HG02884 (cell line): ENCODE measurements at regions not wholly inside any gene's neighbourhood (a gene's known extent, or its start where the extent isn't known, plus 50 kb on each side); places are given as distances from the start of the nearest gene placed in this dataset.
"Not testable (repeated sequence)": the region's sequence is repeated elsewhere in the genome, so short reads cannot be mapped to it uniquely, and the experiment has no call there.

Experiments used
- ATAC-seq: cut with Tn5 transposase; IDR thresholded peaks from one replicate; pipeline ENCODE4 v1.9.1; 2021; ENCODE audit warnings: mild to moderate bottlenecking, moderate library complexity; ENCODE audit not compliant: unreplicated experiment

DNA sequence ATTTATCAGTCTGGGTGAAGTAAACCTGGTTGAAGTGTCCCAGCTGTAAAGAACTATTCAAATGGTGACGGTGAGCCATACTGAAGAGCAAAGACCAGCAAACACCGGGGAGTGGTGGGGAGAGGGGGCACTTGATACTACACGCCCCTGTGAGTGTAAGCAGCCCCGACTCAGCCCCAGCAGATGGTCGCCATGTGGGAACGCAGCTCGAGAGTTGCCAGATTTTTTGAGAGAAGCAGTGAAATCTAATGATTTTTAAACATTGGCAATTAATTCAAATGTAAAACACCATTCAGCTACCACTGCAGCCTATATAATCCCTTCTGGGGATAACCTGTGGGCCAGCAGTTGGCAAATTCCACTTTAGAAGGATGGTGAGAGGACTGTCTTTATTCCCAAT is 1386.9 kb upstream of the WWC1 start:
- no peak for ATAC-seq

DNA sequence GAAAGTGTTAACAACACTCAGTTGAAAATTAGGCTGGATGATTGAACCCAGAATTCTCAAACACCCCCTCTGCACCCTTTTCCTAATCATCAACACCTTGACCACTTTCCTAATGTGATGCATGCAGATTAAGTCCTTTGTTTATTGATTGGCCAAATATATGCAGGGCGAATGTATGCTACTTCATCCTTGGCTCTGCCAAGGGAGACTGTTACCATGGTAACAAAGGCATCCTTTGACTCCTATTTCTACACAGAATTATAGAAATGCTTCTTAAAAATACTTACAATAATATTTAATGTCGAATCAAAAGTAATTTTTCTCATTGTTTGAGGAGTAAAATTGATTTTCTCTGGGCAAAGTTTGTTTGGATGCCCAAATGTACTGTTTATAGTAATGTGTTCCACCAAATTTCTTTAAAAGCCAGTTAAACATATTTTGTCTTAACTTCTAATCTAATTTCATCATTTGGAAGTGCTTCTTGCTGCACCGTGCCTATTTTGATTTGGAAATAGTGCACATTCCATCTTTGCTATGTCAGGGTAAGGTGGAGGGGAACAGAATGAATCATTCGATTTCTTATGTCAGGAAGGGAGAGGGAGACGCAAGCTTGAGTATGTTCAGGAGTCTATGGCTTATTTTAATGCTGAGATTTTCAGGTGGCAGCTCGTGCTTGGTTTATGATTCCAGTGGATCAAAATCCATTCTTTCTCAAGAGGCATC is 1384.3 kb upstream of the WWC1 start:
- ATAC-seq = no peak

DNA sequence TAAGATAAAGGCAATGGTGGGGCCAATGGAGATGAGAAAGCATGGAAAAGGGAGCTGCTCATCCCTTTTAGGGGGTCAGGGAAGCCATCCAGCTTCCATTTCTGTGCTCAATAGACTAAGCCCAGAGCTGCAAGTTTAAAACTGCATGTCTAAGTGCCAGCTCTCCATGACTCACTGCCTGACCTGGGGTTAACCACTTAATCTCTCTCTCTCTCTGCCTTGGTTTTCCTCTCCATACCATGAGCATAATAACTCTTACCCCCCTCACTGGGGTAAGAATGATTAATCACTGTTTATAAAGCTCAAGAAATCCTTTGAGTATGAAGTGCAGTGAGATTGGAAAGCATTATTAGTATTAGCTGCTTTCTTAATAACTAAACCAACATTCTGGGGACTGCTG is 1382.4 kb upstream of the WWC1 start:
- ATAC-seq = no peak

DNA sequence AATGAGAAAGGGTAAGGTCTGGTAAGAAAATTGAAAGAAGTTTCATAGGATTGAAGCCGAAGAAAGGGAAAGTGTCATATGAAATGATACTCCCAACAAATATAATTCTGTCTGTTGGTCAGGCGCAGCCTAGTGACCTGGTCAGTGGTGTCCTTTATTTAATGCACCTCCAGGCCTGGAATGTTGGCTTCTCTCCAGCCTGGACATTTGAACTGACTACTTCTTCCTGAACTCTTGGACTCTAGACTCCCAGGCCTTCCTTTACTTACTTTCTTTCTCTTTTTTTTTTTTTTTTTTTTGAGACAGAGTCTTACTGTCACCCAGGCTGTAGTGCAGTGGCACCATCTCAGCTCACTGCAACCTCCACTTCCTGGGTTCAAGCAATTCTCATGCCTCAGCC is 1381.5 kb upstream of the WWC1 start:
- ATAC-seq = no peak

DNA sequence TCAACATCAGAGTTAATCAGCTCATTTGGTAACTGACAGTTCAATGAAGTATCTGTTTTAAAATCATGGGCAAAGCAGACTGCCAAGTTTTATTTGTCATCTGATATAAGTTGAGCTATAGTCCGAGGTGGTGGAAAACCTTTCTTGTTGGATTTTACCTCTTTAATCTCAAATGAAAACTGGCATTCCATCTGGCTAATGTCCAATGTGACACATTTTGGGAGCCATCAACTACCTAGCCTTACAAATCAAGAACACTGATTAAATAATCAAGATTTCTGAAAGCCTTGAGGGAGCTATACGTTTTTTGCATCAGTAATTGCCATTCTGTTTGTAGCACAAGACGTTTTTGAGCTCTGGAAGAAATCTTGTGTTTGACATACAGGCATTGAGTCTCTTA is 1380.5 kb upstream of the WWC1 start:
- no peak for ATAC-seq

DNA sequence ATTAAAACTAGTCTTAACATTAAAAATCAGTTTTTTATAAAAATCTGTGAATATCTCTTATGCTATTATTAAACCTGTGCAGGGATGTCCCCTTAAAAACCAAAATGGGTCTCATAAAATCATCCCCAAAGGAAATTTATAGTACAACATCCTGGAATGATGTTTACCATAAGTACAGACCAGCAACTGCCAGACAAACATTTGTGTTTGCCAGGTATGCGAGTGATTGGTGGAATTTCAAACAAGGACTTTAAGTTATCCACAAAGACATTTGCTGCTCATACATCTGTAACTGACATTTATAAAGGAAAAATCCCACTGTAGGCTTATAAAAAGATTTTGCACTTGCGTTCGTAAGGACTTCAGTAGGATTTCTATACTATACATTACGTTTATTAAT is 1375.4 kb upstream of the WWC1 start:
- no peak for ATAC-seq

DNA sequence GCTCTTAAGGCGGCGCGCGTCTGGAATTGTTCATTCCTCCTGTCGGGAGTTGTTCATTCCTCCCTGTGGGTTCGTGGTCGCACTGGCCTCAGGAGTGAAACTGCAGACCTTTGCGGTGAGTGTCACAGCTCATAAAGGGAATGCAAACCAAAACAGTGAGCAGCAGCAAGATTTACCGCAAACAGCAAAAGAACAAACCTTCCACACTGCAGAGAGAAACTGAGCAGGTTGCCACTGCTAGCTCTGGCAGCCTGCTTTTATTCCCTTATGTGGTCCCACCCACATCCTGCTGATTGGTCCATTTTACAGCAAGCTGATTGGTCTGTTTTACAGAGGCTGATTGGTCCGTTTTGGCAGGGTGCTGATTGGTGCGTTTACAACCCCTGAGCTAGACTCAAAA is 1365.3 kb upstream of the WWC1 start:
- ATAC-seq = no peak

DNA sequence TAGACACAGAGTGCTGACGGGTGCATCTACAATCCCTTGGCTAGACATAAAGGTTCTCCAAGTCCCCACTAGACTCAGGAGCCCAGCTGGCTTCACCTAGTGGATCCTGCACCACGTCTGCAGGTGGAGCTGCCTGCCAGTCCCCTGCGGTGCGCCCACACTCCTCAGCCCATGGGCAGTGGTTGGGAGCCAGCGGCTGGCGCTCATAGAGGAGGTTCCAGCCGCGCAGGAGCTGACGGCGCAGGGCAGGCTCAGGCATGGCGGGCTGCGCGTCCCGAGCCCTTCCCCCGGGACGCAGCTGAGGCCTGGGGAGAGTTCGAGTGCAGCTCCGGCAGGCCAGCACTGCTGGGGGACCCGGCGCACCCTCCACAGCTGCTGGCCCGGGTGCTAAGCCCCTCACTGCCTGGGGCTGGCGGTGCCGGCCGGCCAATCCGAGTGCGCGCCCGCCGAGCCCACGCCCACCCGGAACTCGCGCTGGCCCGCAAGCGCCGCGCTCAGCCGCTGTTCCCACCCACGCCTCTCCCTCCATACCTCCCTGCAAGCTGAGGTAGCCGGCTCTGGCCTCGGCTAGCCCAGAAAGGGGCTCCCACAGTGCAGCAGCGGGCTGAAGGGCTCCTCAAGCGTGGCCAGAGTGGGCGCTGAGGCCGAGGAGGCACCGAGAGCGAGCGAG is 1364.5 kb upstream of the WWC1 start:
- not testable (repeated sequence) for ATAC-seq

DNA sequence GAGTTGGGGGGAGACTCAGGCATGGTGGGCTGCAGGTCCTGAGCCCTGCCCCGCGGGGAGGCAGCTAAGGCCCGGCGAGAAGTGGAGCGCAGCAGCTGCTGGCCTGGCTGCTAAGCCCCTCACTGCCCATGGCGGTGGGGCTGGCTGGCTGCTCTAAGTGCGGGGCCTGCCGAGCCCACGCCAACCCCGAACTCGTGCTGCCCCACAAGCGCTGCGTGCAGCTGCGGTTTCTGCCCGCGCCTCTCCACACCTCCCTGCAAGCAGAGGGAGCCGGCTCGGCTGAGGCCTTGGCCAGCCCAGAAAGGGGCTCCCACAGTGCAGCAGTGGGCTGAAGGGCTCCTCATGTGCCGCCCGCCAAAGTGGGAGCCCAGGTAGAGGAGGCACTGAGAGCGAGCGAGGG is 1355.1 kb upstream of the WWC1 start:
- ATAC-seq = no peak

DNA sequence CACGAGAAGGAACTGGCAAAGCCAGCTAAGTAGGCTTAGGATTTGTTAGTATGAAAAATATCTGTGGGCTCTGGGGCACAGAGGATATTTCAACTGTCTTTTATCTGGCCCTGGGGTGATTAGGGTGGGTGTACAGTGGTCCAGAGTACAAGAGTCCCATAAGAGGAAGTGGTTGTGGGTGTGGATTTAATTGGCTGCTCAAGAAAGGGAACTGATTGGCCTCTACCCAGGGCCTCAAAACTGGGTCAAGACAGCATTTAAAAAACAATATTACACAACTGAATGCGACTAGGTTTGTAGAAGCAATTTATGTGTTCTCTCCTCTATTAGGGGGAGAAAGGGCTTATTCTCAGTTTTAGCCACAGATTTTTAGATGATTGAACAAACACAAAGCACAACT is 1353.4 kb upstream of the WWC1 start:
- ATAC-seq = no peak

DNA sequence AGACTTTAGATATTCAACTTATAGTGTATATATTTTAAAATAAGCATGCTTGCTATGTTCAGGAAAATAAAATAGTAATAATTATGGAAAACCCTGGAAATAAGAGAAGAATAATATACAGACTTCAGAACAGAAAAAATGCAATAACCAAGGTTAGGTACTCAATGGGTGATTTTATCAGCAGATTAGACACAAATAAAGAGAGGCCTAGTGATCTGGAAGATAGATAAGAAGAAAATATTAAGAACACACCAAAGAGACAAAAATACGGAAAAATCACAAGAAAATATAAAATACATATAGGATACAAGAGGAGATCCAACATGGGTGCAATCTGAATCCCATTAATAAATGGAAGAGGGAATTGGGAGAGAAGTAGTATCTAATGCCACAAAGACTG is 1348.5 kb upstream of the WWC1 start:
- ATAC-seq = no peak

DNA sequence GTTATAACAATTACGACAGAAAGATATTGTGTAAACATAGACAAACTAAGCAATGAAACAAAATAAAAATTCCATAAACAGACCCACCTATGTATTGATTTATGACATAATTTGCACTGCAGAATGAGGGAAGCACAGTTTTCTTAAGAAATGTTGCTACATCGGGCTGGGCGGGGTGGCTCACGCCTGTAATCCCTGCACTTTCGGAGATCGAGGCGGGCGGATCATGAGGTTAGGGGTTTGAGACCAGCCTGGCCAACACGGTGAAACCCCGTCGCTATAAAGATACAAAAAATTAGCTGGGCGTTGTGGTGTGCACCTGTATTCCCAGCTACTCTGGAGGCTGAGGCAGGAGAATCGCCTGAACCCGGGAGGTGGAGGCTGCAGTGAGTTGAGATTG is 1344.4 kb upstream of the WWC1 start:
- ATAC-seq = no peak

DNA sequence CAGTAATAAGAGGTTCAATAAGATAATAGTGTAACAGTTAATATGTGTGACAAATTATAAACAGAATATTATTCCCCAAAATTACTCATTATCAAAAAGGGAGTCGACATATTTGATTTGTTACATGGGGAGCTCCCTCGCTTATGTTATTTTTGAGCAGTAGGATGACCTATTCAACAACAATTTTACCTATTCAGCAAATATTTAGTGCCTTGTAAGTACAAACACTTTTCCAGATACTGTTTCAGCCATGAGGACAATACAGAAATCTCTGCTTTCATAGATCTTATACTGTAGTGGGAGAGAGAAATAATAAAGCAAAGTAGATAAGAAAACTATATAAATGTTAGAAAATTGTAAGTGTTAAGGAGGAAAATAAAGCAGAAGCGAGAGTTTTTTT is 1342.8 kb upstream of the WWC1 start:
- no peak for ATAC-seq

DNA sequence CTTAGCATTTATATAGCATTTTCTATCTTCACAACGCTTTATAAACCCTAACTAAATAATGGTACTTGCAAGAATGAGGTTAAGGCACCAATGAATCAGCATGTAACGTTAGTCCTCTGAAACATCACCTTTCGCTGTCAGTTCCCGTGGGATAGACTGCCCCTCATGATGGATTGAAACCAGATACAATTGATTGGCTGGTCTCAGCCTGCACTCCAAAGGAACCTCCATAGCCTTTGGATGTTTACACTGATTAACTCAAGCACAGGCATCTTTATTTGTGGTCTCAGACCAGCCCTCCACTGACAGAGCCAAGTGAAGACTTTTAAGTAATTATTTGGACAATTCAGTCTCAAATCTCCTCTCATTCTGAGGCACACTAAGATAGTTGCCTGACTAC is 1339.4 kb upstream of the WWC1 start:
- no peak for ATAC-seq

DNA sequence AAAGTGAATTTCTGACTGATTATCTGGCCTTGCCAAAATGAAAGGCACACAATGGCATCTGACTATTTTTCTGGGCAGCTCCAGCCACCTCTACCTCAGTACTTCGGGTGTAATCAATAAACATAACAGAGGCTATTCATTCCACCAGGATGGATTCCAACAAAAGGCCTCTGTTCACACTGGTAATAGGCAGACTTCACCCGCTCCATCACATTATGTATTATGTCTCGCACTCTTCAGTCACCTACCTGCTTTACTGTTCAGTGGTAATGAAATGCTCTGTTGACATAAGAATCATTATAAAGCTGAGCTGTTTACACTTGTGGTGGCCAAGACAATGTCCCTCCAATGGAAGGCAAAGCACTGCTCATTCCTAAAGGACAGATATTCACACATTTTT is 1333.7 kb upstream of the WWC1 start:
- ATAC-seq = no peak

DNA sequence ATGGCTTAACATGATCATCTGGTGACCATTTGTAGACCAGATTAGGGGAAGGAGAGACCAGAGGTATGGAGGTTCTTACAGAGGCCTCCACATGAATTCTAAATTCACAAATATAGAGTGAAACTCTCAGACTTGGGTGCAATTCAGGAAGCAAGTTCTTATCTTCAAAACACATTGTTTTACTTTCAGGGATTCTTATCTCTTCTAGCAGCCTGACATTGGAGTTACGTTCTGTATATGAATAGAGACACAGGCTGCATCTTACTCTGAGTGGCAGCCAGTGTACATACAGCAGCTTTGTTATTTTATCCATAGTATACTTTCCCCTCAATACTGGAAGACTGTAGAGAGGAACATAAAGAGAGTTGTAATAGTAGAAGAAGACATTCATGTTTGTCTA is 1331.7 kb upstream of the WWC1 start:
- no peak for ATAC-seq

DNA sequence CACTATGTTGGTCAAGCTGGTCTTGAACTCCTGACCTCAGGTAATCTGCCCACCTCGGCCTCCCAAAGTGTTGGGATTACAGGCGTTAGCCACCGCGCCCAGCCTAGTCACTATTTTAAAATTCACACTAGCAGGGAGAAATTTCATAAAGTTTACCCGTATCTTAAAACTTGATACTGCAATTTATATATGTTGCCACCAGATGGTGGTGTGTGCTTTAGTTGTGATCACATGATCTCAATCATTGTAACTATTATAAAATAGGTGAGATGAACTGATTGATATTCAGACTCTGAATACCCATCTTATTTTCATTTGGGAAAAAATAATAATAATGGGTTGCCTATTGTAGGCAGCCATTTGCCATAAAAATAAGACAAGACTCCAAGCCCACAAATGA is 1330.4 kb upstream of the WWC1 start:
- no peak for ATAC-seq

DNA sequence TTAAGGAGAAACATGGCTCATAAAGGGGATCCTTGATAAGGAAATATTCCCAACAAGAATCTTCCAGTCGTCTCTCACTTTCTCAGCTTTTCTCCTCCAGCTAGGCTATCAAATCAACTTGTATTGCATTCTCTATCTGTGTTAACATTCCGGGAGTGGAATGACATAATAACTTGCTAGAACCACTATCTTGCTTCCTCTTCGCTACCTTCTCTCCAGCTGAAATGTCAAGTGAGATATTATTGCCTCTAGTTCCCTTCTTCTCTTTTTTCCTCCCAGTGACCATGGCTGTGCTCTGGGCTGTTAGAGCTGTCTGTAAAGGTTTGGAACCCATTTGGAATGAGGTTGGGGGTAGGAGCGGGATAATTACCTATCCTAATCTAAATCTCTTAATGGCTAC is 1329.5 kb upstream of the WWC1 start:
- ATAC-seq = no peak

DNA sequence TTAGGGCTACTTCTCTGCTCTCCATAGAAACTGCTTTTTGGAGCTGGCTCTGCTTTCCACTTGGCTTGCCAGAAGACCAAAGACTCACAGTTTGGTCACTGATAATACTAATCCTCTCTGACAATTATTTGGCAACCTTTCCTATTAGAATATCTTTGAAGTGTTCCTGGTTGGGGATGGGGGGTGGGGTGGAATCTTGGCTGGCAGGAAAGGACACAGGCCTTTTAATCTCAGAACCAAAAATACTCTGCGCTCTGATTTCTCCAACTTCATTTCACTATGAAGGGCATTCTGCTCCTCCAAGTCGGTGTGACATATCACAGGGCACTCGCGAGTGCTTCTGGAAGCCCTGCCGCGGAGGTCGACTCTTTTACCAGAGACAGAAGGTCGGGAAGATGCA is 1329.0 kb upstream of the WWC1 start:
- ATAC-seq = no peak

DNA sequence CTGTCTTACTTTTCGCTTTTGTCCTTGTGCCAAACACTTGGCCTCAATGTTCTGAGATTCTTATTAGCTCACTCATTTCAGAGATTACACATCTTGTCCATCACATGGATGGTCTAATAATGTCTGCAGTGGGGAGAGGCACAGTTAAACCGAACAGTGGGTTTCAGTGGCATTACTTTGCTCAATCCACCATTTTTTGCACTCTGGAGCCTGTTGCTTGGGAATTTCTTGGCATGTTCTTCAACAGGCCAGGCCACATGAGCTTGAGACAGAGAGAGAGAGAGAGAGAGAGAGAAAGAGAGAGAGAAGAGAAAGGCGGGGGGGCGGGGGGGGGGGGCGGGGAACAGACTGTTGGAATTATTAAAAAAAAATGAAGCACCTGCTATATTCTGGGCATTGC is 1327.8 kb upstream of the WWC1 start:
- ATAC-seq = no peak

DNA sequence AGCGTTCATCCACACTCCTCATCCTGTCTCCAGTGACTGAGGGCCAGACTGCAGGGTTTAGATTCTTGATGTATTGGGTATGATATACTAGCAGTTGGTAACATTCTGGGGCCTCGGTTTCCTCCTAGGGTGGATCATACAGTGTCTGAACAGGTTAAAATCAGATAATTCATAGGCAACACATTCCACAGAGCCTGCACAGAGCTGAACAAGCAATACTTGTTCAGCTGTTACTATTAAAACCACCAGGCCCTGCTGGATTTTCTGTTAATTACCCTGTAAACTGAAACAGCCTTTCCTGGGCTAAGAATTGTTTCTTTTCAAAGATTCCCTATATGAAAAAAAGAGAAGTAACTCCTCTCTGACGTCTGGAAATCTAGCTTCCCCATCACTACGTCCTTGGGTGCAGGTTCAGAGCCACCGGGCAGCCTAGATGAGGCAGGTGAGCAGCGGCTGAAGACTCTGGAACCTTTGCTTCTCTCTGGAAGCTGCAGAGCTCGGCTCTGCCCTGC is 1313.5 kb upstream of the WWC1 start:
- no peak for ATAC-seq

DNA sequence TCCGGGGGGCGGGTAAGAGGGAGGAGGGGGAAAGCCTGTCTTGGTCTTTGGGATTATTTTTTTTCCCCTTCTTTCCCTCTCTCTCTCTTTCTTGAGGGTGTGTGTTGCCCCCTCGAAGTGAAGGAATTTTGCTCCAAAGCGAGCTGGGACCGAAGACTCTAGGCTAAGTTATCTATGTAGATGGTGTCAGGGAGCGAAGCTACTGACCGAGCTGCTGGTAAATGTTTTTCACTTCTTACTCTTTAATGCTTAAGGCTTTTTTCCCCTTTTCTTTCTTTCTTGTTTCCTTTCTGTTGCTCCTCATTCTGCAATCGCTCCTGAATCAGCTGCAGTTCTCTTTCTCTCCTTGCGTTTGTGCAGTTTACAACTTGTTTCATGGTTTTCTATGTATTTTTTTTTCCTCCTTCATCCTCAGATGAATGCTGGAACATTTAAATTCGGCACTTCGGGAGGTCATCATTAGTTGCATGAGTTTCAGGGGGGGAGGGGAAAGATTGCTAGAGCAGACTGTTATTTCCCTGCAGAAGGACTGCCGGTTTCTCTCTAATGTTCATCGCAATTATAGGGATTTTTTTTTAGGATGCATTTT is 1312.0 kb upstream of the WWC1 start:
- ATAC-seq = no peak
